ENCODE measurements at regions not wholly inside any gene's neighbourhood (a gene's known extent, or its start where the extent isn't known, plus 50 kb on each side); places are given as distances from the start of the nearest gene placed in this dataset.

DNA sequence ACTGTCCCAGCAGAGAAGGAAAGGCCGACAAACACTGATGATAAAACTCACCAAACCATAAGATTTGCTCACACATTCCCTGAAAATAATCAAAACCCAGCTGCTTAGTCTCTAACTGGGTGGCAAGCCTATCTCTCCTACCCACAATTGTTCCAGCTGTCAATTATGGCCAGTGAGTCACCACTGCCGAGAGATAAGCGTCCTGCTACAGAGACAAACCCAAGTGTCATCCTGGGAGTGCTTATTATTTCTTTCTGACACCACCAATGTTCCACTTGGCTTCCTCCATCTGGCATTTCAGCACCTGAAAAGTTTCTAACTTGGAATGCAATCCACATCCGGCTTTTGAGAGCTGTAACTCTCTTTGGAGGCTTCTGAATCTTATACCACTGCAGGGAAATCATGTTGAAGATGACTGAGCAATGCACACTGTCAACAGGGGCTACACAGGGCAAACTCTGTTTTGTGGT, 51.5 kb upstream of the VAV3 start:
- TF ChIP-seq GATA3 (IDR thresholded peaks at IDR 0.05; ENCODE audit: low read depth, low read length) (no peak), GATA2 (IDR thresholded peaks at IDR 0.05; ENCODE audit: low read depth, low read length) (peak; percentile 88)

Data from SH-SY5Y (cell line).